GM19239 (cell line): ENCODE measurements at regions not wholly inside any gene's neighbourhood (a gene's known extent, or its start where the extent isn't known, plus 50 kb on each side); places are given as distances from the start of the nearest gene placed in this dataset.
"Not testable (repeated sequence)": the region's sequence is repeated elsewhere in the genome, so short reads cannot be mapped to it uniquely, and the experiment has no call there.

Experiments used
- DNase-seq: peaks from one replicate; pipeline ENCODE4 v3.0.0; 2011; ENCODE audit warnings: low spot score; ENCODE audit not compliant: insufficient read length
- FAIRE-seq: peaks from 2 replicates; lab custom pipeline; 2011; peaks lifted over from hg19 to GRCh38; lab: Jason Lieb, UNC

DNA sequence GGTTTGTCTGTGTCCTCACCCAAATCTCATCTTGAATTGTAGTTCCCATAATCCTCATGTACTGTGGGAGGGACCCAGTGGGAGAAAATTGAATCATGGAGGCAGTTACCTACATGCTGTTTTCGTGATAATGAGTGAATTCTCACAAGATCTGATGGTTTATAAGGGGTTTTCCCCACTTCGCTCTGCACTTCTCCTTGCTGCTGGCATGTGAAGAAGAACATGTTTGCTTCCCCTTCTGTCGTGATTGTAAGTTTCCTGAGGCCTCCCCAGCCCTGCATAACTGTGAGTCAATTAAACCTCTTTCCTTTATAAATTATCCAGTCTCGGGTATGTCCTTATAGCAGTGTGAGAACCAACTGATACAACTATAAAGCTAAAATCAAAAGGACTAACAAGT lies 60.2 kb upstream of the RPL38 start:
- not testable (repeated sequence) for DNase-seq, FAIRE-seq

DNA sequence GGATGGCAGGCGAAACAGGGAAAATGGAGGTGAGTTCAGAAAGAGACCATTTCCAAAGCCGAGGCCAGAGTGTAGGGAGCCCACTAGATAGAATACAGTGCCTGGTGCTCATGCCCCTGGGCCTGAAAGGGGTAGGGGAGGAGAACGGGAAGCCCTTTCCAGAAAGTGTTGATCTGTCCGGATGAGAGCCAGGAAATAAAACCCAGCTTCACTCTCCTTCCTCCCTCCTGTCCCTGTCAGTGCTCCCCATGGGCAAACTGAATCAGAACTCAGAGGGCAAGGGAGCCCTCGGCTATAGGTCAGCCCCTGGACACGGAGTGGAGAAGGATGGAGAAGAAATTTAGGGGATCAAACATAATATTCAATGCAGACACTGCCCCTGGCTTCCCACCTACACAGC lies 57.7 kb upstream of the RPL38 start:
- no peak for FAIRE-seq

DNA sequence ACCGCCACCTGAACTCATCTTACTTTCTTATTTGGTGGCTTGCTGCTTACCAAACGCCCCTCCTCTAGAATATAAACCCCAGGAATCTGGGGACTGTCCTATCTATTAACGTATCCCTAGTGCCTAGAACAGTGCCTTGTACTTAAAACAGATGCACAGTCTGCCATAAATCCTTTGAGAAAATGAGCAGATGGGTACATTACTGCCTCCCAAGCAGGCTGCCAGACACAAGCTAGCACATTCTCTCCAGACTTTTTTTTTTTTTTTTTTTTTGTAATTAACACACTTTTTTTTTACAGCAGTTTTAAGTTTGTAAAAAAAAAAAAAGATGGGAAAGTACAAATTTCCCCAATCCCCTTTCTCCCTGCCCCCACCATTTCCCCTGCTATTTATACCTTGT lies 57.3 kb upstream of the RPL38 start:
- no peak for FAIRE-seq
- no peak for DNase-seq

More for the DNA sequence above, 57.7 kb upstream of the RPL38 start:
- DNase-seq, result no peak

GRCh38 chr17:74147056-74147835 lies 56.2 kb upstream of the RPL38 start:
- FAIRE-seq (no peak), DNase-seq (no peak)

- no peak for DNase-seq
- no peak for FAIRE-seq
These were observed 55.5 kb upstream of the RPL38 start for GRCh38 chr17:74147966-74148365.

DNA sequence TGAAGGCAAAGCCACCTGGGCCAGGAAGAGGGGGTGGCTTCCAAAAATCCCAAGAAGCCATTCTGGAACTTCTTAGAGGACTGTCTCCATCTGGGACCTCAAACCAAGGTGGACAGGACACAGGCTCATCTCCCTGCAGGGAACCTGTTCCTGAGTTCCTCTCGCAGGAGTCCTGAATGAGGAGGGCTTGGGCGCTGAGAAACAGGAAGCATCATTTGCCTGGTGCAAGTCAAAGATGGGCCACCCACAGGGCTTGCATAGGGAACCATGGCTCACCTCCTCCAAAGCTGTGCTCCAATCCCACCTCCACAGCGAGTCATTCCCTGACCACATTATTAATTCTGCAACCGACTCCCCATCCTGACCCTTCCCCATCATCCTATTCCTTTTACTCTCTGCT lies 55.0 kb upstream of the RPL38 start:
- FAIRE-seq (no peak), DNase-seq (no peak)

DNA sequence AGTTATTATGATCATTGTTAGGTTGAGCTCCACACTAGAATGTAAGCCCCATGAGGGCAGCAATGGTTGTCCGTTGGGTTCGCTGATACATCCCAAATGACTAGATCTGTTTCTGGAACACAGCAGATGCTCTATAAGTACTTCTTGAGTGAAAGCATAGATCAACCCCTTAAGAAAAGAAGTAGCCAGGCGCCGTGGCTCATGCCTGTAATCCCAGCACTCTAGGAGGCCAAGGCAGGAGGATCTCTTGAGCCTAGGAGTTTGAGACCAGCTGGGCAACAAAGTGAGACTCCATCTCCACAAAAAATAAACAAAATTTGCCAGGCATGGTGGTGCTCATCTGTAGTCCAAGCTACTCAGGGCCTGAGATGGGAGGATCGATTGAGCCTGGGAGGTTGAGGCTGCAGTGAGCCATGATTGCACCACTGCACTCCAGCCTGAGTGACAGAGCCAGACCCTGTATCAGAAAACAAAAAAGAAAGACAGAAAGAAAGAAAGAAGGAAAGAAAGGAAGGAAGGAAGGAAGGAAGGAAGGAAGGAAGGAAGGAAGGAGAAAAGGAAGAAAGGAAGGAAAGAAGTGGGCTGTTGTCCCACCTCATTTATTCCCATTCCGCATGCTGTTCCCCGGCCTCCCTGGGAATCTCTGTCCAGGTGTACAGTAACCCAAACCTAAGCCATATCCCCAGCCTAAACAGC lies 54.4 kb upstream of the RPL38 start:
- FAIRE-seq, result no peak
- no peak for DNase-seq

GRCh38 chr17:74149597-74150427 lies 53.7 kb upstream of the RPL38 start:
- no peak for FAIRE-seq
- no peak for DNase-seq

GRCh38 chr17:74150428-74151025 lies 53.0 kb upstream of the RPL38 start:
- FAIRE-seq (no peak), DNase-seq (no peak)

GRCh38 chr17:74151551-74152315 lies 51.7 kb upstream of the RPL38 start:
- DNase-seq (no peak), FAIRE-seq (no peak)

DNA sequence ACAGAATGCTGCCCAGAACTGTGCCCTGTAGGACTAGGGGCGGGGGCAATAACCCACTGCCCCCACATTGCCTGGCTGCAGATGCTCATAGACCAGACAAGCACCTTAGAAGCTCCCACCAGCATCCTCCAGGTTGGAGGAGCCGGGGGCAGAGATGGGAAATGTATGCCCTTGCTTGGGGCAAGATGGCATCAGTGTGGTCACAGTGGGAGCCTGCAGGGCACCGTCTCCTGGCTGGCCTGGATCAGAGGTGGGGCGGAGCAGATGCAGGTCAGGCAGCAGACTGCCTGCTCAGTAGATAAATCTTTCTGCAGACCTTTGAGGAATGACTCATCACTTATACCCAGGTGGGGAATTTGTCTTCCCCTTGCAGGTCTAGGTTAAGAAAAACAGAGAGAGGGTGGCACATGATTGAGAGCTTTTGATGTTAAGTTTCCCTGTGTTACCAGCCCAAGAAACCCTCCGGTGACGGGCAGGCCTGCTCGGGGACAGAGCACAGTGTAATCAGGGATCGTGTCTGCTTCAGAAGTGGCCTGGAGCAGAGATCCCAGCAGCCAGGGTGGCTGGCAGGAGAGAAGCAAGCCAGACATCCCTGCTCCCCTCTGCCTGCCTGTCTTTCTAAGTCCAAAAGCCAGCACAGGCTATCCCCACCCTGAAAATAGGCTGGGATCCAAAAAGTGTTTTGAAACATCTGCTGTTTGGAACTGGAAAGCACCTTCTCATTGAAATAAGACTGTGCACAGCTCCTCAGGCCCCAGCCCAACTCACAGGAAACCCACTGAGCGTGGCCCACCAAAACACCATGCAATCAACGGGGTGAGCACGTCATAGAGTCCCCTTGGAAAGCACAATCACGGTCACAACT lies 50.7 kb upstream of the RPL38 start:
- no peak for FAIRE-seq
- no peak for DNase-seq

GRCh38 chr17:74153456-74153810 lies 50.0 kb upstream of the RPL38 start:
- FAIRE-seq, result no peak
- no peak for DNase-seq
